ENCODE measurements at regions not wholly inside any gene's neighbourhood (a gene's known extent, or its start where the extent isn't known, plus 50 kb on each side); places are given as distances from the start of the nearest gene placed in this dataset.

DNA sequence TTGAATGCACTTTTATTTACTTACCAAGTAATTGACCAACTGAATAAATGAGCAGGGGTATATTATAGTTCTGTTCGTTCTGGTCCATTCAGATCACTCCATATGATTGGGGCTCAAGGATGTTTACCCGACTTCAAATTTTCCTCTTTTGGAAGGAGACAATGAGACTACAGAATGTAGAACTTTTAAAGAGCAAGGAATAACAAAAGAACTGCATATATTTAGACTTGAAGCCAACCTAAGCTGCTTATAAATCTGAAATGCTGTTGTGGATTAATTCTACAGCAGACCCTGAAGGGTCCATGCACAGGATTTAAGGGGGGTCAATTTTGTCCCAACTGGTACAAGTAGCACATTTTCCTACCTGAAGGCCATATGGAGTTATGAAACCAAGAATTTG is 610.8 kb downstream of the RAB28 start:
- no peak overlapping the region for H3K4me3 ChIP-seq
- no peak overlapping the region for H3K4me2 ChIP-seq
- CTCF ChIA-PET = no interaction called here
- no peaks in the 10 kb centered on the region for H3K36me3 ChIP-seq (ENCODE audit: low read depth)
- TF ChIP-seq, protein P1, sequence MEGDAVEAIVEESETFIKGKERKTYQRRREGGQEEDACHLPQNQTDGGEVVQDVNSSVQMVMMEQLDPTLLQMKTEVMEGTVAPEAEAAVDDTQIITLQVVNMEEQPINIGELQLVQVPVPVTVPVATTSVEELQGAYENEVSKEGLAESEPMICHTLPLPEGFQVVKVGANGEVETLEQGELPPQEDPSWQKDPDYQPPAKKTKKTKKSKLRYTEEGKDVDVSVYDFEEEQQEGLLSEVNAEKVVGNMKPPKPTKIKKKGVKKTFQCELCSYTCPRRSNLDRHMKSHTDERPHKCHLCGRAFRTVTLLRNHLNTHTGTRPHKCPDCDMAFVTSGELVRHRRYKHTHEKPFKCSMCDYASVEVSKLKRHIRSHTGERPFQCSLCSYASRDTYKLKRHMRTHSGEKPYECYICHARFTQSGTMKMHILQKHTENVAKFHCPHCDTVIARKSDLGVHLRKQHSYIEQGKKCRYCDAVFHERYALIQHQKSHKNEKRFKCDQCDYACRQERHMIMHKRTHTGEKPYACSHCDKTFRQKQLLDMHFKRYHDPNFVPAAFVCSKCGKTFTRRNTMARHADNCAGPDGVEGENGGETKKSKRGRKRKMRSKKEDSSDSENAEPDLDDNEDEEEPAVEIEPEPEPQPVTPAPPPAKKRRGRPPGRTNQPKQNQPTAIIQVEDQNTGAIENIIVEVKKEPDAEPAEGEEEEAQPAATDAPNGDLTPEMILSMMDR (conservative IDR thresholded peaks at IDR 0.05) = no peak
- TF ChIP-seq EZH2 (IDR thresholded peaks at IDR 0.05; ENCODE audit: low read depth) = no peak
- no peaks in the 10 kb centered on the region for H3K9me3 ChIP-seq (ENCODE audit: insufficient read depth, low read depth)
- no peaks in the 10 kb centered on the region for H4K20me1 ChIP-seq (ENCODE audit: insufficient read depth)
- DNase-seq = no peak
- H3F3A ChIP-seq (ENCODE audit: insufficient read depth, low read depth) = no peaks in the 10 kb centered on the region
- BruUV-seq (replicated peaks) = no TSS peak
- intact Hi-C loops (cut with micrococcal nuclease; ENCODE audit: unreplicated experiment) = no loop called here
- no peaks in the 10 kb centered on the region for H3K79me2 ChIP-seq (ENCODE audit: low read depth)
- POLR2A ChIA-PET (ENCODE audit: unreplicated experiment) = no interaction called here
- no peaks in the 10 kb centered on the region for H3K4me1 ChIP-seq (replicated peaks; ENCODE audit: insufficient read depth)
- no peak overlapping the region for H2AFZ ChIP-seq
- H3K9me2 ChIP-seq (ENCODE audit: insufficient read depth) = no peaks in the 10 kb centered on the region
- H3K27ac ChIP-seq = no peak overlapping the region
- H3K27me3 ChIP-seq (ENCODE audit: insufficient read depth, low read depth) = no peaks in the 10 kb centered on the region

DNA sequence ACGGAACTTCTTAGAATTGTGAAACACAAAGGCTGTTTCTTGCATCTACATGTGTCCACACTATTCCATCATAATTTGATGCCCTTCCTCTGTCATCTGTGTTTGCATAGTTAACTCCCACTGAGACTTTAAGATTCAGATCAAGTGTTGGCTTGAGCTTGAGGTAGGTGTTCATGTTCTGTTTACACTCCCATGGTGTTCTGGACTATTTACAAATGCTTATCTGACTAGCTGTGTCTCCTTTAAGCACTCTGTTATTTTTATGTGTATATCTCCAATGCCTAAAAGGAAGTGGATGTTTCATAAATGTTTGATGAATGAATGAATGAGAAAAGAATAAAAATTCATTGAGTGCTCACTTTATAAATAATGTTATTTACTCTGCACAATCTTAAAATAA is 622.7 kb downstream of the RAB28 start:
- H3K9me2 ChIP-seq (ENCODE audit: insufficient read depth) = no peaks in the 10 kb centered on the region
- TF ChIP-seq EZH2 (IDR thresholded peaks at IDR 0.05; ENCODE audit: low read depth) = no peak
- TF ChIP-seq, protein P1 (conservative IDR thresholded peaks at IDR 0.05) = no peak
- no peaks in the 10 kb centered on the region for H3K79me2 ChIP-seq (ENCODE audit: low read depth)
- no peak overlapping the region for H3K4me3 ChIP-seq
- H3K36me3 ChIP-seq (ENCODE audit: low read depth) = no peaks in the 10 kb centered on the region
- no peak overlapping the region for H3K27ac ChIP-seq
- no TSS peak for BruUV-seq (replicated peaks)
- H3K4me2 ChIP-seq = no peak overlapping the region
- CTCF ChIA-PET = no interaction called here
- no peaks in the 10 kb centered on the region for H3K4me1 ChIP-seq (replicated peaks; ENCODE audit: insufficient read depth)
- H4K20me1 ChIP-seq (ENCODE audit: insufficient read depth) = no peaks in the 10 kb centered on the region
- POLR2A ChIA-PET (ENCODE audit: unreplicated experiment) = no interaction called here
- no peak for DNase-seq
- intact Hi-C loops (cut with micrococcal nuclease; ENCODE audit: unreplicated experiment) = no loop called here
- no peak overlapping the region for H2AFZ ChIP-seq
- H3K27me3 ChIP-seq (ENCODE audit: insufficient read depth, low read depth) = no peaks in the 10 kb centered on the region
- no peaks in the 10 kb centered on the region for H3K9me3 ChIP-seq (ENCODE audit: insufficient read depth, low read depth)
- H3F3A ChIP-seq (ENCODE audit: insufficient read depth, low read depth) = no peaks in the 10 kb centered on the region

DNA sequence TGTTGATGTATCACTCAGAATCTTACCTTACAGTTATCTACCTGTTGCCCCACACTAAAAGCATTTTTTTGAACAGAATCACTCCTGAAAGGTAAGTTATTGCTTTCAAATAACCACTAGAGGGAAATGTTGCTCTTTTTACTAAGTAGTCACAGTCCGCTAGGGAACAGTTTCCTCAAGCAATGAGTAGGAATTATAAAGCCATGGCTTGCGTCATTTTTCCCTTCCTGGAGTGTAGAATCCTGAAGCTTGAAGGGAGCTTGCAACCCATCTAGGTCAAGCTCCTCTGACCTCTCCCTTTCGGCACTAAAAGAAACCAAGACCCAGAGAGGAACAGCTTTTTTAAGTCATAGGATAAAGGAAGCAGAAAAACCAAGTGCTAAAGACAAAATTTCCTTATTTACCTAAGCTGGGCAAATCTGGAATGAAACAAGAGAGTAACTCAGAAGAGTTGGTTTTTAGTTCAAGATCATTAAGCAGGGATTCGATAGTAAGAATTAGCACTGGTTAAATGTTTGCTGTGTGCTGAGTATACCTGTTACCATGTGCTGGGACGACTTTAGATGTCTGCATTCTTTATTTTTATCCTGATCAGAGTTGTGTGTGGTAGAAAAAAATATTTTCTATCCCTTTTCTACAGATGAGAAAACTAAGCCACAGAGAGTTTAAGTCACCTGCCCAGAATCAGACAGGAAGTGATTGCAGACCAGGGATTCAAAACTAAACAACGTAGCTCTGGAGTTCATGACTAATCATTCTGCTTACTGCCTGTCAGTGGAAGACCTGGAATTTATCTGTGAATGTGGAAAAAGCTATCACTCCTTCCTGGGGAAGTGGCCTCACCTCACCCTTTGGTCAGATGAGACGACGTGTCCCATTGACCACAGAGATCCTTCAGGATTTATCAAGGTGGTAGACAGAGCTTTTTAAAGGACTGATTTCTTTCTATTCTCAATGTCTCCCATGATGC is 631.5 kb downstream of the RAB28 start:
- Histone ChIP-seq H3K27me3 (ENCODE audit: insufficient read depth, low read depth) (no peaks in the 10 kb centered on the region), H2AFZ (peak overlapping the region; percentile 64; the same call in 1 of the 2 replicates), H3K4me1 (replicated peaks; ENCODE audit: insufficient read depth) (no peaks in the 10 kb centered on the region), H4K20me1 (ENCODE audit: insufficient read depth) (no peaks in the 10 kb centered on the region), H3K79me2 (ENCODE audit: low read depth) (no peaks in the 10 kb centered on the region), H3K27ac (no peak overlapping the region), H3K4me3 (no peak overlapping the region), H3F3A (ENCODE audit: insufficient read depth, low read depth) (no peaks in the 10 kb centered on the region), H3K36me3 (ENCODE audit: low read depth) (no peaks in the 10 kb centered on the region), H3K9me3 (ENCODE audit: insufficient read depth, low read depth) (no peaks in the 10 kb centered on the region), H3K9me2 (ENCODE audit: insufficient read depth) (no peaks in the 10 kb centered on the region), H3K4me2 (peak overlapping the region; percentile 42)
- intact Hi-C loops (cut with micrococcal nuclease; ENCODE audit: unreplicated experiment) = loop anchor here (5.0 kb wide), 1 partner anchor 800 kb away; no protein-coding TSS in a partner anchor
- no TSS peak for BruUV-seq (replicated peaks)
- CTCF ChIA-PET = interaction anchor here (1.1 kb wide), 1 partner anchor 801 kb away, joined by 5 read pairs; no protein-coding TSS in a partner anchor
- POLR2A ChIA-PET (ENCODE audit: unreplicated experiment) = no interaction called here
- no peak for TF ChIP-seq EZH2 (IDR thresholded peaks at IDR 0.05; ENCODE audit: low read depth)
- TF ChIP-seq, protein P1 (conservative IDR thresholded peaks at IDR 0.05) = peak; percentile 64
- DNase-seq = peak; percentile 0 to 62

All from PC-9 (cell line).